Lower leg skin (tissue), 4 donors: ENCODE measurements at regions not wholly inside any gene's neighbourhood (a gene's known extent, or its start where the extent isn't known, plus 50 kb on each side); places are given as distances from the start of the nearest gene placed in this dataset.
"Not testable (repeated sequence)": the region's sequence is repeated elsewhere in the genome, so short reads cannot be mapped to it uniquely, and the experiment has no call there.

Experiments used
- DNase-seq, 2 donors: peaks; one replicate each; pipeline ENCODE4 v3.0.0-alpha.2; 2019; ENCODE audit warnings: low spot score in 2 of 2
- H3K4me3 ChIP-seq: fragments of 200-600 bp; sonication (generic); 2 replicates; pipeline ENCODE4 v1.5.1; 2017; ENCODE audit warnings: mild to moderate bottlenecking, low read depth; ENCODE audit not compliant: poor library complexity, severe bottlenecking
- POLR2A ChIP-seq, 2 donors: fragments of 450-650 bp; IDR thresholded peaks; one replicate each; pipeline ENCODE4 v1.6.1; 2016 to 2017; ENCODE audit warnings: antibody characterized with exemption in 2 of 2, mild to moderate bottlenecking in 1 of 2, moderate library complexity in 1 of 2
- WGBS, 2 donors: methylation state at CpG; one replicate each; pipeline ENCODE4 v1.1.5; 2018; 5-methylcytosine and 5-hydroxymethylcytosine counted together
- intact Hi-C: fragments of 100-400 bp; cut with DNase I; formaldehyde crosslinking; loops from one replicate; pipeline ENCODE4 v1.15.0; 2023; ENCODE audit warnings: low total_unique reads
- TF ChIP-seq, protein P1 (sequence below), 3 donors: fragments of 450-650 bp; IDR thresholded peaks; one replicate each; pipeline ENCODE4 v1.5.1; 2016; ENCODE audit warnings: antibody characterized with exemption in 3 of 3, mild to moderate bottlenecking in 3 of 3, moderate library complexity in 2 of 3

DNA sequence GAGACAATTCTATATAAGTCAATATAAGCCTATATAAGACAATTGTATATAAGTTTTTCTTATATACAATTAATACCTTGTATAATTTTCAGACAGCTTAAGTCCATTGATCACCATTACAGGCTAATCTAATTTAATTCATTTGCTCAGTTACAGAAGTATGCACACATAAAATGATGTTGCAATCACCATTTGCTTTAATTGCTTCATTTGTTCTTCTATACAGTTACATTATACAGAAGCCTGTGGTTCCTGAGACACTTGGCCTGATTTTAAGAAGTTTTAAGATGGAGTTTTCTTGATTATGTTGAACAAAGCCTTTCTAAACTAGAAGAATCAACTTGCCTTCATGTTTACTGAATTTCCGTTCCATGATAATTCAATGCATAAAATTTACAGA is 314.6 kb upstream of the PDE3A start:
- no peak overlapping the region for H3K4me3 ChIP-seq
- intact Hi-C loops: no loop called here
- TF ChIP-seq, protein P1, sequence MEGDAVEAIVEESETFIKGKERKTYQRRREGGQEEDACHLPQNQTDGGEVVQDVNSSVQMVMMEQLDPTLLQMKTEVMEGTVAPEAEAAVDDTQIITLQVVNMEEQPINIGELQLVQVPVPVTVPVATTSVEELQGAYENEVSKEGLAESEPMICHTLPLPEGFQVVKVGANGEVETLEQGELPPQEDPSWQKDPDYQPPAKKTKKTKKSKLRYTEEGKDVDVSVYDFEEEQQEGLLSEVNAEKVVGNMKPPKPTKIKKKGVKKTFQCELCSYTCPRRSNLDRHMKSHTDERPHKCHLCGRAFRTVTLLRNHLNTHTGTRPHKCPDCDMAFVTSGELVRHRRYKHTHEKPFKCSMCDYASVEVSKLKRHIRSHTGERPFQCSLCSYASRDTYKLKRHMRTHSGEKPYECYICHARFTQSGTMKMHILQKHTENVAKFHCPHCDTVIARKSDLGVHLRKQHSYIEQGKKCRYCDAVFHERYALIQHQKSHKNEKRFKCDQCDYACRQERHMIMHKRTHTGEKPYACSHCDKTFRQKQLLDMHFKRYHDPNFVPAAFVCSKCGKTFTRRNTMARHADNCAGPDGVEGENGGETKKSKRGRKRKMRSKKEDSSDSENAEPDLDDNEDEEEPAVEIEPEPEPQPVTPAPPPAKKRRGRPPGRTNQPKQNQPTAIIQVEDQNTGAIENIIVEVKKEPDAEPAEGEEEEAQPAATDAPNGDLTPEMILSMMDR (IDR thresholded peaks at IDR 0.05): no peak
- no peak for TF ChIP-seq POLR2A (IDR thresholded peaks at IDR 0.05)
- WGBS, 2 donors: 86 to 87% methylated on average over 1 of the region's 1 CpG
- DNase-seq: no peak

- TF ChIP-seq, protein P1 (IDR thresholded peaks at IDR 0.05): no peak
- TF ChIP-seq POLR2A (IDR thresholded peaks at IDR 0.05): no peak
- DNase-seq: no peak
- no peak overlapping the region for H3K4me3 ChIP-seq
- 31 to 41% methylated on average over 3 of the region's 3 CpGs for WGBS, 2 donors
- intact Hi-C loops: no loop called here
Measured at GRCh38 chr12:20055856-20056255, 312.5 kb upstream of the PDE3A start.

GRCh38 chr12:20057398-20057797 is 310.9 kb upstream of the PDE3A start:
- TF ChIP-seq, protein P1 (IDR thresholded peaks at IDR 0.05): no peak
- TF ChIP-seq POLR2A (IDR thresholded peaks at IDR 0.05): no peak
- intact Hi-C loops: no loop called here
- WGBS, 2 donors: 74 to 84% methylated on average over 5 of the region's 5 CpGs

GRCh38 chr12:20063116-20063515 is 305.2 kb upstream of the PDE3A start:
- intact Hi-C loops: no loop called here
- DNase-seq: no peak
- TF ChIP-seq, protein P1 (IDR thresholded peaks at IDR 0.05): no peak
- no peak for TF ChIP-seq POLR2A (IDR thresholded peaks at IDR 0.05)
- H3K4me3 ChIP-seq: no peak overlapping the region
- WGBS, 2 donors: 84 to 85% methylated on average over 6 of the region's 6 CpGs

More at GRCh38 chr12:20057398-20057797, 310.9 kb upstream of the PDE3A start:
- DNase-seq: no peak
- H3K4me3 ChIP-seq: no peak overlapping the region

DNA sequence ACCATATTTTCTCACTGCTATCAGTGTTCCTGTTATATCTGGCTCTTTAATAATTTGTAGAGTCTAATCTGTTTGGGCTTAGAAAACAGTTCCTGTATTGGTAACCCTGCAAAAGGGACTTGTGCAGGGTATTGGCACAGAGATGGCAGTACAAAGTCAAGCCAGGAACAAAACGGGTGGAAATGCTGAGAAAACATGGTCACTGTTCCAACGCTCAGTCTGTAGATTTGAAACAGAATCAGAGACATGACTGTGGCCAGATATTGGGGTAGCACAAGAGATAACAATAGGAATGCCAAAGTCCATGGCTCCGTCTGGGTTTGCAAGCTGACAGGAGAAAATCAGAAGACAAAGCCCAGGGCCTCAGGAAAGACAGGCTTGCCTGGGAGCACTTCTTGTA is 290.7 kb upstream of the PDE3A start:
- WGBS, 2 donors: 55 to 65% methylated on average over 3 of the region's 3 CpGs
- TF ChIP-seq POLR2A (IDR thresholded peaks at IDR 0.05): no peak
- TF ChIP-seq, protein P1 (IDR thresholded peaks at IDR 0.05): no peak
- intact Hi-C loops: no loop called here
- no peak for DNase-seq
- no peak overlapping the region for H3K4me3 ChIP-seq

DNA sequence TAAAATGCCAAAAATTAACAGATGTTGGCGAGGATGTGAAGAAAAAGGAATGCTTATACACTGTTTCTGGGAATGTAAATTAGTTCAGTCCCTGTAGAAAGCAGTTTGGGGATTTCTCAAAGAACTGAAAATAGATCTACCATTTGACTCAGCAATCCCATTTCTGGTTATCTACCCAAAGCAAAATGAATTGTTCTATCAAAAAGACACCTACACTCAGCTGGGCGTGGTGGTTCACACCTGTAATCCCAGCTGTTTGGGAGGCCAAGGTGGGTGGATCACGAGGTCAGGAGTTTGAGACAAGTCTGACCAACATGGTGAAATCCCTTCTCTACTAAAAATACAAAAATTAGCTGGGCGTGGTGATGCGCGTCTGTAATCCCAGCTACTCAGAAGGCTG is 279.3 kb upstream of the PDE3A start:
- no peak for TF ChIP-seq POLR2A (IDR thresholded peaks at IDR 0.05)
- TF ChIP-seq, protein P1 (IDR thresholded peaks at IDR 0.05): no peak
- no peak overlapping the region for H3K4me3 ChIP-seq
- intact Hi-C loops: no loop called here
- WGBS, 2 donors: 88 to 90% methylated on average over 6 of the region's 6 CpGs
- DNase-seq: no peak

DNA sequence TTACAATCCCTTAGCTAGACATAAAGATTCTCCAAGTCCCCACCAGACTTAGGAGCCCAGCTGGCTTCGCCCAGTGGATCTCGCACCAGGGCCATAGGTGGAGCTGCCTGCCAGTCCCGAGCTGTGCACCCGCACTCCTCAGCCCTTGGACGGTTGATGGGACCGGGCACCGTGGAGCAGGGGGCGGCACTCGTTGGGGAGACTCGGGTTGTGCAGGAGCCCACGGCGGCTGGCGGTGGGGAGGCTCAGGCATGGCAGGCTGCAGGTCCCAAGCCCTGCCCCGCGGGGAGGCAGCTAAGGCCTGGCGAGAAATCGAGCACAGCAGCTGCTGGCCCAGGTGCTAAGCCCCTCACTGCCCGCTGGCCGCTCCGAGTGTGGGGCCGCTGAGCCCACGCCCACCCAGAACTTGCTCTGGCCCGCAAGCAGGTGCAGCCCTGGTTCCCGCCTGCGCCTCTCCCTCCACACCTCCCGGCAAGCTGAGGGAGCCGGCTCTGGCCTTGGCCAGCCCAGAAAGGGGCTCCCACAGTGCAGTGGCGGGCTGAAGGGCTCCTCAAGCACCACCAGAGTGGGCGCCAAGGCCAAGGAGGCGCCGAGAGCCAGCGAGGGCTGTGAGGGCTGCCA is 275.0 kb upstream of the PDE3A start:
- not testable (repeated sequence) for H3K4me3 ChIP-seq
- 94 to 95% methylated on average over 25 to 30 of the region's 32 CpGs for WGBS, 2 donors

More for the DNA sequence above, 275.0 kb upstream of the PDE3A start:
- intact Hi-C loops, DNase-seq: not testable (repeated sequence)
